GM12878 (cell line): ENCODE measurements at regions not wholly inside any gene's neighbourhood (a gene's known extent, or its start where the extent isn't known, plus 50 kb on each side); places are given as distances from the start of the nearest gene placed in this dataset.

Source experiments
- ATAC-seq: fragments of 200-7000 bp; cut with Tn5 transposase; 3 replicates; pipeline ENCODE4 v1.9.1; 2020; ENCODE audit warnings: mild to moderate bottlenecking, moderate library complexity
- BruUV-seq: library from RNA; stranded (reverse); fragments of 400-500 nt; replicated peaks from 2 replicates; lab custom pipeline; 2021; lab: Mats Ljungman, UMichigan
- CTCF ChIA-PET: fragments of 300-600 bp; sonication (Branson Sonifier 250); formaldehyde crosslinking; extraction: SDS; loops from one replicate; lab custom pipeline; 2021; ENCODE audit warnings: inconsistent platforms; lab: Yijun Ruan, JAX
- POLR2A ChIA-PET: fragments of 350-600 bp; formaldehyde crosslinking; extraction: SDS; loops from one replicate; lab custom pipeline; 2021; ENCODE audit warnings: inconsistent platforms; lab: Charles Lee
- RAD21 ChIA-PET: fragments of 300-600 bp; sonication (Branson Sonifier 250); formaldehyde crosslinking; loops from one replicate; lab custom pipeline; 2023; ENCODE audit warnings: antibody characterized with exemption; ENCODE audit not compliant: unreplicated experiment; lab: Charles Lee
- SMC1A ChIA-PET: fragments of 300-600 bp; sonication (Branson Sonifier 250); formaldehyde crosslinking; loops from one replicate; lab custom pipeline; 2023; ENCODE audit not compliant: unreplicated experiment, uncharacterized antibody; lab: Charles Lee
- DNase-seq: peaks from one replicate; pipeline ENCODE4 v3.0.0-alpha.2; 2011; ENCODE audit warnings: low read depth, low spot score
- FAIRE-seq: peaks from 3 replicates; lab custom pipeline; 2011; peaks lifted over from hg19 to GRCh38; lab: Jason Lieb, UNC
- H2AFZ ChIP-seq: 2 replicates; pipeline ENCODE4 v1.6.0; 2011; ENCODE audit warnings: low read depth, low read length, control low read depth; ENCODE audit not compliant: control insufficient read depth
- H3K27ac ChIP-seq: 2 replicates; pipeline ENCODE4 v1.5.1; 2011; ENCODE audit warnings: control low read depth; ENCODE audit not compliant: control insufficient read depth, insufficient read depth
- H3K27me3 ChIP-seq, 2 experiments: replicated peaks in 1 of 2; 2 replicates each; pipeline versions ENCODE4 v1.6.0 to v1.6.1; 2011; ENCODE audit warnings: low read length in 1 of 2; ENCODE audit not compliant: control insufficient read depth in 2 of 2, insufficient read depth in 2 of 2
- H3K36me3 ChIP-seq, 2 experiments: 2 replicates each; pipeline ENCODE4 v1.5.1; 2011; ENCODE audit warnings: low read length in 1 of 2; ENCODE audit not compliant: control insufficient read depth in 2 of 2, insufficient read depth in 2 of 2
- H3K4me1 ChIP-seq: 2 replicates; pipeline ENCODE4 v1.6.1; 2011; ENCODE audit warnings: mild to moderate bottlenecking, low read length, moderate library complexity, mixed read lengths; ENCODE audit not compliant: control insufficient read depth, insufficient read depth
- H3K4me2 ChIP-seq: 2 replicates; pipeline ENCODE4 v1.6.0; 2011; ENCODE audit warnings: control low read depth; ENCODE audit not compliant: control insufficient read depth, insufficient read depth
- H3K4me3 ChIP-seq: fragments of 200-600 bp; sonication (generic); 2 replicates; pipeline ENCODE4 v1.5.1; 2016
- H3K79me2 ChIP-seq: 2 replicates; pipeline ENCODE4 v1.6.0; 2011; ENCODE audit warnings: low read length; ENCODE audit not compliant: control insufficient read depth, insufficient read depth
- H3K9ac ChIP-seq: 2 replicates; pipeline ENCODE4 v1.8.0; 2011; ENCODE audit warnings: low read length, control low read depth, mixed read lengths; ENCODE audit not compliant: control insufficient read depth, insufficient read depth
- H3K9me3 ChIP-seq: replicated peaks from 3 replicates; pipeline ENCODE4 v1.5.1; 2011; ENCODE audit warnings: mild to moderate bottlenecking, low read length; ENCODE audit not compliant: control insufficient read depth, insufficient read depth
- H4K20me1 ChIP-seq: 2 replicates; pipeline ENCODE4 v1.6.0; 2011; ENCODE audit not compliant: control insufficient read depth, insufficient read depth
- HDAC2 ChIP-seq: fragments of 200-600 bp; sonication (generic); IDR thresholded peaks from 2 replicates; pipeline ENCODE4 v1.6.1; 2017
- KLF5 ChIP-seq: fragments of 450-650 bp; IDR thresholded peaks from 2 replicates; pipeline ENCODE4 v1.6.1; 2014; ENCODE audit warnings: mild to moderate bottlenecking; ENCODE audit not compliant: partially characterized antibody
- MEF2A ChIP-seq: IDR thresholded peaks from 2 replicates; pipeline ENCODE4 v1.6.1; 2011; ENCODE audit warnings: low read depth, mild to moderate bottlenecking, low read length, moderate library complexity; ENCODE audit not compliant: insufficient read depth
- MXI1 ChIP-seq: fragments of 150-350 bp; IDR thresholded peaks from 2 replicates; pipeline ENCODE4 v1.6.1; 2011; ENCODE audit warnings: low read depth, mild to moderate bottlenecking, inconsistent platforms, low read length, improper control_type of control experiment
- NBN ChIP-seq: fragments of 450-650 bp; IDR thresholded peaks from 2 replicates; pipeline ENCODE4 v1.6.1; 2016
- SMARCA5 ChIP-seq: fragments of 450-650 bp; IDR thresholded peaks from 2 replicates; pipeline ENCODE4 v1.6.1; 2017; ENCODE audit warnings: mild to moderate bottlenecking
- SREBF1 ChIP-seq: IDR thresholded peaks from 2 replicates; pipeline ENCODE4 v1.6.1; 2012; ENCODE audit warnings: mild to moderate bottlenecking, low read length
- STAT3 ChIP-seq: IDR thresholded peaks from 2 replicates; pipeline ENCODE4 v1.6.1; 2011; ENCODE audit warnings: low read depth, low read length, improper control_type of control experiment
- ZBED1 ChIP-seq: IDR thresholded peaks from 2 replicates; pipeline ENCODE4 v1.6.1; 2016; ENCODE audit warnings: borderline replicate concordance
- ZNF384 ChIP-seq: IDR thresholded peaks from 2 replicates; pipeline ENCODE4 v1.6.1; 2012; ENCODE audit warnings: low read depth, mild to moderate bottlenecking, low read length, improper control_type of control experiment, borderline replicate concordance
- WGBS: methylation state at CpG from one replicate; pipeline ENCODE4 v1.1.6; 2016; ENCODE audit warnings: low lambda C conversion rate; ENCODE audit not compliant: insufficient replicate concordance, insufficient coverage; ENCODE audit errors: missing lambda C conversion rate; 5-methylcytosine and 5-hydroxymethylcytosine counted together
- in situ Hi-C: fragments of 300-500 bp; cut with MboI; formaldehyde crosslinking; loops from 9 replicates; pipeline ENCODE4 v1.14.3; 2018; ENCODE audit warnings: mixed read lengths
- intact Hi-C: fragments of 100-400 bp; cut with micrococcal nuclease; formaldehyde crosslinking; loops from one replicate; pipeline ENCODE4 v1.14.2; 2022; ENCODE audit not compliant: unreplicated experiment
- TF ChIP-seq, protein P1 (sequence below): IDR thresholded peaks from 2 replicates; pipeline ENCODE4 v1.6.1; 2011; ENCODE audit warnings: borderline replicate concordance, low read depth, mild to moderate bottlenecking, moderate library complexity, low read length; ENCODE audit not compliant: insufficient read depth, poor library complexity, severe bottlenecking
- TF ChIP-seq, protein P2 (sequence below): fragments of 450-650 bp; IDR thresholded peaks from 2 replicates; pipeline ENCODE4 v1.6.1; 2017; ENCODE audit warnings: low read depth, mild to moderate bottlenecking, moderate library complexity
- TF ChIP-seq, protein P3 (sequence below): fragments of 150-350 bp; IDR thresholded peaks from 2 replicates; pipeline ENCODE4 v1.6.1; 2014; ENCODE audit warnings: mild to moderate bottlenecking, low read depth, low read length
- TF ChIP-seq, protein P4 (sequence below): IDR thresholded peaks from 2 replicates; pipeline ENCODE4 v1.6.1; 2011; ENCODE audit warnings: mild to moderate bottlenecking, low read depth, low read length, moderate library complexity; ENCODE audit not compliant: insufficient replicate concordance

DNA sequence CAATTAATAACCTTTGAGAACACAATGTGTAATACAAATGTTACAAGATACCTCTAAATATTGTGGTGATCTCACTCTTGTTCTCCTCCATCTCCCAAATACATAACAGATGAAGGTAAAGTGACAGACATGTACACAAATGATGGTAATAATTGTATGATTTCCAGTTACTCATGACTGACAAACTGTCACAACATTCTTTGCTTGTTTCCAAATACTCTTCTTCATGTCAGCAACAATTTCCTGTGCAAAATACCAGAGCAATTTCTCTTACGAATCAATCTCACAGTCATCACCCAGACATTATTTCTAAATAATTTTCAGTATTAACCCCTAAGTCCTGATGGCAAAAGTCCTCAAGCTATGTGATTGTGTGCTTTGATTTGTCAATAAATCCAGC, 92.9 kb downstream of the RPS12 start:
- Histone ChIP-seq H3K27ac (no peak overlapping the region), H3K4me2 (no peak overlapping the region), H3K79me2 (no peaks in the 10 kb centered on the region), H3K9ac (no peak overlapping the region), H3K4me1 (no peaks in the 10 kb centered on the region), H2AFZ (no peak overlapping the region), H3K9me3 (no peaks in the 10 kb centered on the region), H3K4me3 (no peak overlapping the region), H4K20me1 (no peaks in the 10 kb centered on the region), H3K27me3 (peaks cover 0 to 3% of the 10 kb centered on the region in 2 experiments; a peak in 1 of 4 replicates), H3K36me3 (no peaks in the 10 kb centered on the region)
- POLR2A ChIA-PET, result interaction anchor here (0.6 kb wide), 1 partner anchor 630 kb away, joined by 4 read pairs; no protein-coding TSS in a partner anchor
- DNase-seq (no peak), FAIRE-seq (no peak), ATAC-seq (no peak)
- RAD21 ChIA-PET, result no interaction called here
- SMC1A ChIA-PET, result no interaction called here
- CTCF ChIA-PET, result no interaction called here
- in situ Hi-C loops, result no loop called here
- TF ChIP-seq MEF2A (no peak), HDAC2 (no peak), KLF5 (no peak), STAT3 (no peak), SMARCA5 (no peak), SREBF1 (no peak), ZBED1 (no peak), NBN (no peak)
- TF ChIP-seq, protein P1, sequence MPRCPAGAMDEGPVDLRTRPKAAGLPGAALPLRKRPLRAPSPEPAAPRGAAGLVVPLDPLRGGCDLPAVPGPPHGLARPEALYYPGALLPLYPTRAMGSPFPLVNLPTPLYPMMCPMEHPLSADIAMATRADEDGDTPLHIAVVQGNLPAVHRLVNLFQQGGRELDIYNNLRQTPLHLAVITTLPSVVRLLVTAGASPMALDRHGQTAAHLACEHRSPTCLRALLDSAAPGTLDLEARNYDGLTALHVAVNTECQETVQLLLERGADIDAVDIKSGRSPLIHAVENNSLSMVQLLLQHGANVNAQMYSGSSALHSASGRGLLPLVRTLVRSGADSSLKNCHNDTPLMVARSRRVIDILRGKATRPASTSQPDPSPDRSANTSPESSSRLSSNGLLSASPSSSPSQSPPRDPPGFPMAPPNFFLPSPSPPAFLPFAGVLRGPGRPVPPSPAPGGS, result no peak
- intact Hi-C loops, result no loop called here
- BruUV-seq, result no TSS peak
- WGBS, result 0% methylated on average over 1 of the region's 1 CpG

DNA sequence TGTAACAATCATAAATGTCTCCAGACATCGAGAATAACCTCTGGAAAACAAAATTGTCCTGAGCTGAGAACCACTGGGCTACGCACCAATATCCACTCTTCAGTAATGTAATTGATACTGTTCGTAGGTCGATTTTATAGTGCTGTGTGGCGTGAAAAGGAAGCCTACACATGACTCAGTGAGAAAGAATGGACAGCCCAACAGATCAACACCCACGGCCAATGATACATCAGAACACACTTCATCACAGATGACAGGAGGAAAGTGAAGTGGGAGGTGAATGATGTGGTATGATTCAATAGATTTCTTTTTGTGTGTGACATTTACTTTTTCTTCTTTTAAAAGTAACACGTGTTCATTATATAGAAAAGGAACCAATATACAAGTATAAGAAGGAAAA, 93.5 kb downstream of the RPS12 start:
- no peak overlapping the region for H3K4me2 ChIP-seq
- in situ Hi-C loops (no loop called here), intact Hi-C loops (no loop called here)
- FAIRE-seq, result no peak
- no peak overlapping the region for H2AFZ ChIP-seq
- POLR2A ChIA-PET, result no interaction called here
- no peaks in the 10 kb centered on the region for H3K4me1 ChIP-seq
- RAD21 ChIA-PET, result no interaction called here
- 20% methylated on average over 7 of the region's 7 CpGs for WGBS
- no peak for ATAC-seq
- SMC1A ChIA-PET, result no interaction called here
- no peaks in the 10 kb centered on the region for H3K36me3 ChIP-seq
- no peak overlapping the region for H3K4me3 ChIP-seq
- no peaks in the 10 kb centered on the region for H3K79me2 ChIP-seq
- BruUV-seq, result no TSS peak
- CTCF ChIA-PET, result no interaction called here
- H3K9me3 ChIP-seq, result no peaks in the 10 kb centered on the region
- no peaks in the 10 kb centered on the region for H4K20me1 ChIP-seq
- no peak for DNase-seq
- no peak overlapping the region for H3K27ac ChIP-seq
- no peak overlapping the region for H3K9ac ChIP-seq
- peaks cover 0 to under 1% of the 10 kb centered on the region in 2 experiments; a peak in 1 of 4 replicates for H3K27me3 ChIP-seq
- TF ChIP-seq, protein P2, sequence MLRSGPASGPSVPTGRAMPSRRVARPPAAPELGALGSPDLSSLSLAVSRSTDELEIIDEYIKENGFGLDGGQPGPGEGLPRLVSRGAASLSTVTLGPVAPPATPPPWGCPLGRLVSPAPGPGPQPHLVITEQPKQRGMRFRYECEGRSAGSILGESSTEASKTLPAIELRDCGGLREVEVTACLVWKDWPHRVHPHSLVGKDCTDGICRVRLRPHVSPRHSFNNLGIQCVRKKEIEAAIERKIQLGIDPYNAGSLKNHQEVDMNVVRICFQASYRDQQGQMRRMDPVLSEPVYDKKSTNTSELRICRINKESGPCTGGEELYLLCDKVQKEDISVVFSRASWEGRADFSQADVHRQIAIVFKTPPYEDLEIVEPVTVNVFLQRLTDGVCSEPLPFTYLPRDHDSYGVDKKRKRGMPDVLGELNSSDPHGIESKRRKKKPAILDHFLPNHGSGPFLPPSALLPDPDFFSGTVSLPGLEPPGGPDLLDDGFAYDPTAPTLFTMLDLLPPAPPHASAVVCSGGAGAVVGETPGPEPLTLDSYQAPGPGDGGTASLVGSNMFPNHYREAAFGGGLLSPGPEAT, result no peak
- TF ChIP-seq ZBED1 (no peak), MXI1 (no peak), ZNF384 (no peak)
- TF ChIP-seq, protein P3, sequence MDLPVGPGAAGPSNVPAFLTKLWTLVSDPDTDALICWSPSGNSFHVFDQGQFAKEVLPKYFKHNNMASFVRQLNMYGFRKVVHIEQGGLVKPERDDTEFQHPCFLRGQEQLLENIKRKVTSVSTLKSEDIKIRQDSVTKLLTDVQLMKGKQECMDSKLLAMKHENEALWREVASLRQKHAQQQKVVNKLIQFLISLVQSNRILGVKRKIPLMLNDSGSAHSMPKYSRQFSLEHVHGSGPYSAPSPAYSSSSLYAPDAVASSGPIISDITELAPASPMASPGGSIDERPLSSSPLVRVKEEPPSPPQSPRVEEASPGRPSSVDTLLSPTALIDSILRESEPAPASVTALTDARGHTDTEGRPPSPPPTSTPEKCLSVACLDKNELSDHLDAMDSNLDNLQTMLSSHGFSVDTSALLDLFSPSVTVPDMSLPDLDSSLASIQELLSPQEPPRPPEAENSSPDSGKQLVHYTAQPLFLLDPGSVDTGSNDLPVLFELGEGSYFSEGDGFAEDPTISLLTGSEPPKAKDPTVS, result no peak
- TF ChIP-seq, protein P4, sequence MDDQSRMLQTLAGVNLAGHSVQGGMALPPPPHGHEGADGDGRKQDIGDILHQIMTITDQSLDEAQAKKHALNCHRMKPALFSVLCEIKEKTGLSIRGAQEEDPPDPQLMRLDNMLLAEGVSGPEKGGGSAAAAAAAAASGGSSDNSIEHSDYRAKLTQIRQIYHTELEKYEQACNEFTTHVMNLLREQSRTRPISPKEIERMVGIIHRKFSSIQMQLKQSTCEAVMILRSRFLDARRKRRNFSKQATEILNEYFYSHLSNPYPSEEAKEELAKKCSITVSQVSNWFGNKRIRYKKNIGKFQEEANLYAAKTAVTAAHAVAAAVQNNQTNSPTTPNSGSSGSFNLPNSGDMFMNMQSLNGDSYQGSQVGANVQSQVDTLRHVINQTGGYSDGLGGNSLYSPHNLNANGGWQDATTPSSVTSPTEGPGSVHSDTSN, result no peak
